CD14-positive monocyte (primary cell): ENCODE measurements at regions not wholly inside any gene's neighbourhood (a gene's known extent, or its start where the extent isn't known, plus 50 kb on each side); places are given as distances from the start of the nearest gene placed in this dataset.
"Not testable (repeated sequence)": the region's sequence is repeated elsewhere in the genome, so short reads cannot be mapped to it uniquely, and the experiment has no call there.

Source experiments
- DNase-seq, 3 donors: peaks; one replicate each; pipeline ENCODE4 v3.0.0-alpha.2; 2011 to 2022
- H2AFZ ChIP-seq: 2 replicates; pipeline ENCODE4 v1.6.0; 2012; ENCODE audit warnings: mild to moderate bottlenecking, low read depth, low read length, inconsistent platforms; ENCODE audit not compliant: insufficient read depth, poor library complexity, severe bottlenecking
- H3K27ac ChIP-seq, 2 donors: 1 replicate in 1 of 2; 2 replicates in 1 of 2; pipeline ENCODE4 v1.5.1; 2012 to 2013; ENCODE audit warnings: low read length in 2 of 2, control low read depth in 1 of 2, inconsistent platforms in 1 of 2, low read depth in 1 of 2, mild to moderate bottlenecking in 1 of 2
- H3K27me3 ChIP-seq, 2 donors: one replicate each; pipeline versions ENCODE4 v1.6.0 to v1.6.1; 2011 to 2013; ENCODE audit warnings: low read length in 2 of 2; ENCODE audit not compliant: control insufficient read depth in 2 of 2, insufficient read depth in 2 of 2
- H3K36me3 ChIP-seq, 2 donors: replicated peaks in 1 of 2; 1 replicate in 1 of 2; 2 replicates in 1 of 2; pipeline versions ENCODE4 v1.5.1 to v1.6.1; 2012 to 2013; ENCODE audit warnings: low read length in 2 of 2, control low read depth in 1 of 2, inconsistent platforms in 1 of 2, mild to moderate bottlenecking in 1 of 2; ENCODE audit not compliant: insufficient read depth in 2 of 2, control insufficient read depth in 1 of 2
- H3K4me1 ChIP-seq, 2 donors: 1 replicate in 1 of 2; 2 replicates in 1 of 2; pipeline versions ENCODE4 v1.5.1 to v1.6.1; 2012 to 2013; ENCODE audit warnings: low read length in 2 of 2, control low read depth in 1 of 2, inconsistent platforms in 1 of 2, mild to moderate bottlenecking in 1 of 2, moderate library complexity in 1 of 2; ENCODE audit not compliant: insufficient read depth in 2 of 2, control insufficient read depth in 1 of 2
- H3K4me2 ChIP-seq: replicated peaks from 2 replicates; pipeline ENCODE3; 2012; ENCODE audit warnings: low read length, moderate library complexity, mild to moderate bottlenecking; ENCODE audit not compliant: poor library complexity, severe bottlenecking; ENCODE audit errors: extremely low read depth
- H3K4me3 ChIP-seq, 3 experiments: fragments of 200-600 bp in 1 of 3; sonication (generic) in 1 of 3; replicated peaks in 1 of 3; 1 replicate in 2 of 3; 2 replicates in 1 of 3; pipeline ENCODE4 v1.5.1; 2011 to 2013; ENCODE audit warnings: low read length in 3 of 3, mild to moderate bottlenecking in 3 of 3, control low read depth in 2 of 3, low read depth in 2 of 3, inconsistent platforms in 1 of 3, moderate library complexity in 1 of 3
- H3K79me2 ChIP-seq: 2 replicates; pipeline ENCODE4 v1.6.0; 2012; ENCODE audit warnings: mild to moderate bottlenecking, control low read depth, inconsistent platforms, low read length, moderate library complexity; ENCODE audit not compliant: insufficient read depth
- H3K9ac ChIP-seq: 2 replicates; pipeline ENCODE4 v1.6.0; 2017; ENCODE audit warnings: low read length, mild to moderate bottlenecking; ENCODE audit not compliant: insufficient read depth, poor library complexity, severe bottlenecking
- H3K9me3 ChIP-seq, 2 donors: replicated peaks in 1 of 2; 1 replicate in 1 of 2; 2 replicates in 1 of 2; pipeline versions ENCODE4 v1.5.1 to v1.6.1; 2012 to 2013; ENCODE audit warnings: low read length in 2 of 2, control low read depth in 1 of 2; ENCODE audit not compliant: control insufficient read depth in 1 of 2, insufficient read depth in 1 of 2
- H4K20me1 ChIP-seq: 2 replicates; pipeline ENCODE4 v1.6.0; 2012; ENCODE audit warnings: mild to moderate bottlenecking, low read length, control low read depth, moderate library complexity; ENCODE audit not compliant: insufficient read depth
- H3K27ac Mint-ChIP-seq, 7 donors: one replicate each; pipeline ENCODE4 v1.8.0; 2020; ENCODE audit warnings: mild to moderate bottlenecking in 7 of 7, mixed read lengths in 7 of 7, moderate library complexity in 6 of 7, inconsistent platforms in 2 of 7
- H3K27me3 Mint-ChIP-seq, 3 donors: one replicate each; pipeline ENCODE4 v1.8.0; 2021 to 2022; ENCODE audit warnings: low read depth in 3 of 3, mild to moderate bottlenecking in 3 of 3, mixed read lengths in 3 of 3, moderate library complexity in 3 of 3, inconsistent platforms in 1 of 3
- H3K36me3 Mint-ChIP-seq, 2 donors: one replicate each; pipeline ENCODE4 v1.8.0; 2020; ENCODE audit warnings: mixed read lengths in 2 of 2, inconsistent platforms in 1 of 2, mild to moderate bottlenecking in 1 of 2
- H3K4me1 Mint-ChIP-seq: one replicate; pipeline ENCODE4 v1.8.0; 2020; ENCODE audit warnings: mild to moderate bottlenecking, mixed read lengths
- H3K4me3 Mint-ChIP-seq, 2 donors: one replicate each; pipeline ENCODE4 v1.8.0; 2020; ENCODE audit warnings: mild to moderate bottlenecking in 2 of 2, mixed read lengths in 2 of 2, moderate library complexity in 1 of 2
- H3K9me3 Mint-ChIP-seq, 7 donors: one replicate each; pipeline ENCODE4 v1.8.0; 2020 to 2022; ENCODE audit warnings: mixed read lengths in 7 of 7, mild to moderate bottlenecking in 6 of 7, moderate library complexity in 6 of 7, inconsistent platforms in 2 of 7
- CTCF ChIP-seq: fragments of 200-600 bp; IDR thresholded peaks from one replicate; pipeline ENCODE4 v1.8.0; 2022; ENCODE audit warnings: antibody characterized with exemption, mild to moderate bottlenecking
- WGBS: methylation state at CpG from one replicate; pipeline ENCODE4 v1.1.5; 2013; ENCODE audit warnings: missing lambda C conversion rate; ENCODE audit not compliant: insufficient coverage; 5-methylcytosine and 5-hydroxymethylcytosine counted together
- intact Hi-C, 2 donors: fragments of 100-400 bp; cut with micrococcal nuclease; formaldehyde crosslinking; loops; one replicate each; pipeline versions ENCODE4 v1.15.0 to v1.15.1; 2023

- H3K4me3 ChIP-seq, H3K9ac ChIP-seq, H3K4me2 ChIP-seq, H2AFZ ChIP-seq, intact Hi-C loops, H3K36me3 Mint-ChIP-seq, H3K9me3 ChIP-seq, H3K27me3 ChIP-seq, H4K20me1 ChIP-seq, H3K27ac Mint-ChIP-seq, H3K4me1 Mint-ChIP-seq, H3K4me1 ChIP-seq, H3K36me3 ChIP-seq, DNase-seq, H3K27me3 Mint-ChIP-seq, H3K4me3 Mint-ChIP-seq, H3K79me2 ChIP-seq, H3K27ac ChIP-seq: not testable (repeated sequence)
- 57% methylated on average over 3 of the region's 6 CpGs for WGBS
- peaks cover 9 to 27% (median 16%) of the 10 kb centered on the region in 7 donors for H3K9me3 Mint-ChIP-seq
These were observed 335.2 kb upstream of the HTR1E start for GRCh38 chr6:86602093-86602492.

- H3K4me2 ChIP-seq, H4K20me1 ChIP-seq, H3K27ac Mint-ChIP-seq, H3K4me1 Mint-ChIP-seq, H3K9ac ChIP-seq, intact Hi-C loops, H3K36me3 ChIP-seq, H3K4me3 Mint-ChIP-seq, H3K27ac ChIP-seq, H3K9me3 ChIP-seq, H3K27me3 ChIP-seq, H3K4me3 ChIP-seq, H3K27me3 Mint-ChIP-seq, H3K4me1 ChIP-seq, H3K79me2 ChIP-seq, DNase-seq, H2AFZ ChIP-seq, H3K36me3 Mint-ChIP-seq: not testable (repeated sequence)
- H3K9me3 Mint-ChIP-seq: peaks cover 9 to 25% (median 13%) of the 10 kb centered on the region in 7 donors
- WGBS: 88% methylated on average over 4 of the region's 4 CpGs
These were observed 338.4 kb upstream of the HTR1E start for GRCh38 chr6:86598969-86599368.

- no peak for DNase-seq
- H4K20me1 ChIP-seq: no peaks in the 10 kb centered on the region
- no peak for TF ChIP-seq CTCF
- Mint-ChIP-seq H3K27me3 (no peaks in the 10 kb centered on the region), H3K4me1 (no peaks in the 10 kb centered on the region), H3K27ac (no peak overlapping the region), H3K9me3 (peaks cover 0 to 8% (median 0%) of the 10 kb centered on the region in 7 donors), H3K4me3 (no peak overlapping the region), H3K36me3 (no peaks in the 10 kb centered on the region)
- H3K27me3 ChIP-seq: no peaks in the 10 kb centered on the region
- no peak overlapping the region for H3K4me3 ChIP-seq
- no peak overlapping the region for H3K27ac ChIP-seq
- H2AFZ ChIP-seq: no peak overlapping the region
- no peak overlapping the region for H3K4me2 ChIP-seq
- no peaks in the 10 kb centered on the region for H3K79me2 ChIP-seq
- H3K9ac ChIP-seq: no peak overlapping the region
- WGBS: 33% methylated on average over 2 of the region's 3 CpGs
- H3K9me3 ChIP-seq: peaks cover 6 to 13% of the 10 kb centered on the region in 2 donors
- no peaks in the 10 kb centered on the region for H3K36me3 ChIP-seq
- H3K4me1 ChIP-seq: no peaks in the 10 kb centered on the region
- intact Hi-C loops: no loop called here
These were observed 341.7 kb upstream of the HTR1E start for GRCh38 chr6:86595641-86596040.
